HEK293T (cell line): ENCODE measurements at regions not wholly inside any gene's neighbourhood (a gene's known extent, or its start where the extent isn't known, plus 50 kb on each side); places are given as distances from the start of the nearest gene placed in this dataset.

Experiments
- CTCF ChIA-PET: fragments of 350-600 bp; formaldehyde crosslinking; extraction: SDS; loops from one replicate; lab custom pipeline; 2021; ENCODE audit warnings: antibody characterized with exemption, inconsistent platforms; lab: Yijun Ruan, JAX
- POLR2A ChIA-PET: fragments of 350-600 bp; formaldehyde crosslinking; extraction: SDS; loops from one replicate; lab custom pipeline; 2020; ENCODE audit warnings: antibody characterized with exemption, inconsistent platforms; lab: Yijun Ruan, JAX
- DNase-seq: peaks from one replicate; pipeline ENCODE4 v3.0.0; 2012; ENCODE audit warnings: mixed read lengths; ENCODE audit errors: extremely low spot score
- ARNT ChIP-seq: fragments of 450-650 bp; IDR thresholded peaks from 2 replicates; pipeline ENCODE4 v1.6.1; 2017; ENCODE audit warnings: mild to moderate bottlenecking
- BHLHE40 ChIP-seq: fragments of 450-650 bp; IDR thresholded peaks from 2 replicates; pipeline ENCODE4 v1.6.1; 2016; ENCODE audit warnings: mild to moderate bottlenecking, moderate library complexity, borderline replicate concordance
- CTBP1 ChIP-seq: fragments of 450-650 bp; IDR thresholded peaks from 2 replicates; pipeline ENCODE4 v1.6.1; 2016; ENCODE audit warnings: borderline replicate concordance
- ELF4 ChIP-seq: fragments of 450-650 bp; IDR thresholded peaks from 2 replicates; pipeline ENCODE4 v1.6.1; 2017; ENCODE audit warnings: antibody characterized with exemption
- FOXA1 ChIP-seq: fragments of 450-650 bp; IDR thresholded peaks from 2 replicates; pipeline ENCODE4 v1.6.1; 2016; ENCODE audit warnings: mild to moderate bottlenecking
- FOXK2 ChIP-seq: fragments of 450-650 bp; IDR thresholded peaks from 2 replicates; pipeline ENCODE4 v1.6.1; 2016; ENCODE audit warnings: mild to moderate bottlenecking
- FOXM1 ChIP-seq: fragments of 450-650 bp; IDR thresholded peaks from 2 replicates; pipeline ENCODE4 v1.6.1; 2017; ENCODE audit warnings: mild to moderate bottlenecking, borderline replicate concordance
- HDGF ChIP-seq: fragments of 450-650 bp; IDR thresholded peaks from 2 replicates; pipeline ENCODE4 v1.6.1; 2017; ENCODE audit warnings: antibody characterized with exemption, borderline replicate concordance
- L3MBTL2 ChIP-seq: fragments of 450-650 bp; conservative IDR thresholded peaks from 2 replicates; pipeline ENCODE4 v1.6.1; 2016; ENCODE audit warnings: mild to moderate bottlenecking
- LEF1 ChIP-seq: fragments of 450-650 bp; IDR thresholded peaks from 2 replicates; pipeline ENCODE4 v1.6.1; 2017; ENCODE audit warnings: mild to moderate bottlenecking, borderline replicate concordance
- NFRKB ChIP-seq: fragments of 450-650 bp; IDR thresholded peaks from 2 replicates; pipeline ENCODE4 v1.6.1; 2016; ENCODE audit warnings: mild to moderate bottlenecking, moderate library complexity
- SP1 ChIP-seq: fragments of 450-650 bp; IDR thresholded peaks from 2 replicates; pipeline ENCODE4 v1.6.1; 2017
- SUZ12 ChIP-seq: fragments of 450-650 bp; IDR thresholded peaks from 2 replicates; pipeline ENCODE4 v1.6.1; 2016; ENCODE audit warnings: mild to moderate bottlenecking
- TARDBP ChIP-seq: fragments of 450-650 bp; IDR thresholded peaks from 2 replicates; pipeline ENCODE4 v1.6.1; 2016
- ZNF384 ChIP-seq: fragments of 450-650 bp; IDR thresholded peaks from 2 replicates; pipeline ENCODE4 v1.6.1; 2016
- TF ChIP-seq, protein P1 (sequence below): fragments of 450-650 bp; IDR thresholded peaks from 2 replicates; pipeline ENCODE4 v1.6.1; 2016

DNA sequence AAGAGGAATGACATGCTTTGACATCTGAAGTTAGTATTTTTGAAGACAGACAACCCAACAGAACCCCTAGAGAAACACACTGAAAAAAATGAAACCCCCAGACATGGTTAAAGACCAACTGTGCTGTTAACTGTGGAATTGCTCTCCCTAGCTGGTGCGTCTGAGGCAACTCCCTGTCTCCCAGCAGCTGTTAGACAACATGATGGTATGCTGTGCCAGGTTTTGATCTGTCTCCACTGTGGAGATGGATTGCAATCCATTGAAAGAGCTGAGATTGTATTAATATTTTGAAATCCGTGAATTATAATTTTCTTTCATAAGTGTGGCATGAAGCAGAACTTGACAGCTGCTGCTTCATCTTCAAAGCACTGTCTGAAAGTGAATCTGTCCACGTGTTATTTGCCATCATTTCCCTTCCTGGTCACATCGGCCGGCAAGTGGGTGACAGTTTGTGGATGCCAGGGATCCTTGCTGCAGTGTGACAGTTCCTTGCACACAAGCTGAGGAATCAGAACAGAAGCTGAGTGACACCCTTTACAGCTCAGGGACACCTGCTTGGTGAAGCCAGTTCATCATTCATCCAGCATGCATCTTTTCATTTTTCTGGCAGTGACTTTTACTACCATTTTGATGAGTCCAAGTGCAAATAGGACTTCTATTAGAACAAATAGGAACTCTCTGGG, 58.2 kb upstream of the ACSL3 start:
- ChIA-PET CTCF (interaction anchor here (0.6 to 0.9 kb wide), 2 partner anchors 13 to 33 kb away, joined by 3 to 4 read pairs; no protein-coding TSS in a partner anchor), POLR2A (no interaction called here)
- TF ChIP-seq FOXM1 (no peak), TARDBP (no peak), HDGF (no peak), SP1 (no peak), CTBP1 (no peak), FOXA1 (no peak), ZNF384 (no peak)
- no peak for DNase-seq

DNA sequence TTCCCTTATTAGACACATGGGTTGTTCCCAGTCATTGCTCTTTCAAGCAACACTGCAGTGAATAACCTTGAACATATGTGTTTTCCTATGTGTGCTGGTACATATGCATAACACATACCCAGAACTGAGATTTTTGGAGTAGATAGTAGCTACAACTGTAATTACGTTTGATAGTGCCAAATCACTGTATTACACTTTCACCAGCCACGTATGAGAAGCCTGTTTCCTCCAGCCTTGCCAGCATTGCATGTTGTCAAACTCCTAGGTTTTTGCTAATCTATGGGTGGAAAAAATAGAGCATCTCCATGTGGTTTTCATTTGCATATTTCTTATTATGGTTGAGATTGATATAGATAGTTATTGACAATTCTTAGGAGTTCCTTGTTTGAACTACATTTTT, 56.5 kb upstream of the ACSL3 start:
- CTCF ChIA-PET: no interaction called here
- no peak for DNase-seq
- TF ChIP-seq HDGF (no peak), FOXK2 (no peak), SP1 (no peak), ARNT (no peak), TARDBP (no peak), FOXA1 (no peak), SUZ12 (no peak)
- POLR2A ChIA-PET: no interaction called here

DNA sequence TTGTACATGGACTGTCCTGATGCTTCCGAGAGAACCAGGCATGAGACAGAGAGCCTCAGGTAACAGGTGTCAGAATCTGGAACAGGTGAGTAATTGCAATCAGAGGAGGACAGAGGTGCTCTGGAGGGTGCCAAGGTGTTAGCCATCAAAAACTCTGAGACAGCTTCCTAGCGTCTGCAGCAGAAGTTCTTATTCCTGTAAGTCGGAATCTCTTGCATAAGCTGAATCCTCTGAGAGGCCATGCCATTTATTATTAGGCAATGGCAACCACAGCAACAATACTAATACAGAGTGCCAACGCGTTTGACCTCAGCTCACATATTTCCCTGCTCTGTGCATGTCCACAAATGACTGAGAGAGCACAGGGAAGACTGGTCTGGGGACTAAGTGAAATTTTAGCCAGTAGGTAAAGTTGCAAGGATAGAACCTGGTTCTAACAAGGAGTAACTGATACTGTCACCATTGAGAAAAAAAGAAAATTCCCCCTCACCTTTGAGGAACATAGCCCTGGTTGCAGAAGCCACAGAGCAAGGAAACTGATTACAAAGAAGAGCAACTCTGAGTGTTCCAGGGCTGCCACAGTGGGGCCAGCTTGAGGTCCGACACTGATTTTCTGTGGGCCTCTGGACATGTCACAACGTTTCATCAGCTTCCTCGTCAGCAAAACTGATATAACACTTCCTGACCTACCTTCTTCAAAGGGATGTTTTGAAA, 55.1 kb upstream of the ACSL3 start:
- TF ChIP-seq L3MBTL2 (no peak), ZNF384 (no peak), ARNT (no peak), LEF1 (no peak), SUZ12 (no peak), CTBP1 (no peak), SP1 (no peak), TARDBP (no peak), ELF4 (no peak), HDGF (no peak), FOXM1 (no peak), BHLHE40 (no peak), FOXA1 (no peak), FOXK2 (no peak), NFRKB (no peak)
- TF ChIP-seq, protein P1, sequence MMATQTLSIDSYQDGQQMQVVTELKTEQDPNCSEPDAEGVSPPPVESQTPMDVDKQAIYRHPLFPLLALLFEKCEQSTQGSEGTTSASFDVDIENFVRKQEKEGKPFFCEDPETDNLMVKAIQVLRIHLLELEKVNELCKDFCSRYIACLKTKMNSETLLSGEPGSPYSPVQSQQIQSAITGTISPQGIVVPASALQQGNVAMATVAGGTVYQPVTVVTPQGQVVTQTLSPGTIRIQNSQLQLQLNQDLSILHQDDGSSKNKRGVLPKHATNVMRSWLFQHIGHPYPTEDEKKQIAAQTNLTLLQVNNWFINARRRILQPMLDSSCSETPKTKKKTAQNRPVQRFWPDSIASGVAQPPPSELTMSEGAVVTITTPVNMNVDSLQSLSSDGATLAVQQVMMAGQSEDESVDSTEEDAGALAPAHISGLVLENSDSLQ: no peak
- DNase-seq: no peak
- CTCF ChIA-PET: no interaction called here
- POLR2A ChIA-PET: no interaction called here

DNA sequence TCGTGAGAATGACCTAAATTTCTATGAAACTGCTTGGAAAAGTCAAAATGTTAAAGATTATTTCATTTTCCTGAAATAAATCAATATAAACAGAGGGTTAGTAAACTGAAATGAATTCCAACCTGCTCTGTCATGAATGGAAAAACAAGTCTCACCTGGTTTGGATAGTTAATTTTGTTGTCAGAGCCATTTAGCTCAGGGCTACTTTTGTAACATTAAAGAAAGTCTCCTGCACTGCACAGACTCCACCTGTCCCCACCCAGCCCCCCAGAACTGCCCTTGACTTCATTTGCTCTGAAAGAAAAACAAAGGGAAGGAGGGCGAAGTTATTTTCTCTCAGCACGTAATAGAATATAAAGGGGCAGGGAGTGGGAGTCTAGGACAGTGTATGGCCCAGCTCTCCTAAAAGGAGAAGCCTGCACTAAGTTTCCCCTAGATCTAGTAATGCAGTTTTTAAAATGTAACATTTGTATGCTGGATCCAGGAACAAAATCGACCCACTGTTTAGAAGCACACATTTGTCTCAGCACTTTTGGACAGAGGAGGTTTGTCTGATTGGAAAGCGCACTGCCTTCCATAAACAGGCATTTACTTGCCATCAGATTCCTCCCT, 54.2 kb upstream of the ACSL3 start:
- no peak for DNase-seq
- TF ChIP-seq NFRKB: no peak
- no peak for TF ChIP-seq ZNF384
- no peak for TF ChIP-seq L3MBTL2
- TF ChIP-seq ARNT: no peak
- no peak for TF ChIP-seq TARDBP
- ChIA-PET CTCF (interaction anchor here (0.5 to 0.6 kb wide), 2 partner anchors 9 to 870 kb away, joined by 3 to 6 read pairs; no protein-coding TSS in a partner anchor), POLR2A (interaction anchor here (0.7 kb wide), 1 partner anchor 40 kb away, joined by 3 read pairs; no protein-coding TSS in a partner anchor)

DNA sequence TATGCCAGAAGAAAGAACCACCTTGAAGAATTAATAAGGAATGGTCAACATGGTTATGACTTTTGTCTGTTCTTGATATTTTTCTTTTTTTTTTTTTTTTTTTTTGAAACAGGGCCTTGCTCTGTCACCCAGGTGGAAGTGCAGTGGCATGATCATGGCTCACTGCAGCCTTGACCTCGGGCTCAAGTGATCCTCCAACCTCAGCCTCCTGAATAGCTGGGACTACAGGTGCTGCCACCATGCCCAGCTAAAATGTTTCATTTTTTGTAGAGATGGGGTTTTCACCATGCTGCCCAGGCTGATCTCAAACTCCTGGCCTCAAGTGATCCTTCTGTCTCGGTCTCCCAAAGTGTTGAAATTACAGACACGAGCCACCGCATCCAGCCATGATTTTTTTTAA, 53.4 kb upstream of the ACSL3 start:
- no peak for DNase-seq
- ChIA-PET CTCF (interaction anchor here (1.4 kb wide), 1 partner anchor 10 kb away, joined by 5 read pairs; no protein-coding TSS in a partner anchor), POLR2A (no interaction called here)
- TF ChIP-seq BHLHE40 (no peak), FOXK2 (no peak), SP1 (no peak)

DNA sequence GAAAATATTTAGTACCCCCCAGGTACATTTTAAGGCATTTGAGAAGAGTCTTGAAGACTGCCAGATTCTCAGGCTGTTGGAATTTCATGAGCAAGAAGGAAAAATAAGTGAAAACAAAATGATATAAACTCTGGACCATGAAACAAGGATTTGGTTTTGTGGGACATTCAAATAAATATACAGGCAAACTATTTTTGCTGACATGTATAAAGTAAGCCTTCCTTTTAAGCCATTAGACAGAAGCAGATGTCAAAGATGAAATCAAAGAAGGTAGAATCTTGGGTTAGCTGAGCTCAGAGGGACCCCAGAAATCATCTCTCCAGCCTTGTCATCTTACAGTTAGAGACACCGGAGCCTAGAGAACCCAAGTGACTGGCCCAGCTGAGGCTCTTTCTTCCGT, 51.3 kb upstream of the ACSL3 start:
- ChIA-PET CTCF (no interaction called here), POLR2A (no interaction called here)
- no peak for TF ChIP-seq NFRKB
- TF ChIP-seq BHLHE40: no peak
- no peak for TF ChIP-seq ELF4
- no peak for TF ChIP-seq LEF1
- no peak for TF ChIP-seq ARNT
- TF ChIP-seq, protein P1: no peak
- no peak for TF ChIP-seq L3MBTL2
- TF ChIP-seq FOXA1: no peak
- TF ChIP-seq TARDBP: no peak
- TF ChIP-seq SUZ12: no peak
- no peak for TF ChIP-seq SP1
- TF ChIP-seq FOXM1: no peak
- TF ChIP-seq FOXK2: no peak
- TF ChIP-seq CTBP1: no peak
- TF ChIP-seq HDGF: no peak
- no peak for TF ChIP-seq ZNF384
- no peak for DNase-seq

DNA sequence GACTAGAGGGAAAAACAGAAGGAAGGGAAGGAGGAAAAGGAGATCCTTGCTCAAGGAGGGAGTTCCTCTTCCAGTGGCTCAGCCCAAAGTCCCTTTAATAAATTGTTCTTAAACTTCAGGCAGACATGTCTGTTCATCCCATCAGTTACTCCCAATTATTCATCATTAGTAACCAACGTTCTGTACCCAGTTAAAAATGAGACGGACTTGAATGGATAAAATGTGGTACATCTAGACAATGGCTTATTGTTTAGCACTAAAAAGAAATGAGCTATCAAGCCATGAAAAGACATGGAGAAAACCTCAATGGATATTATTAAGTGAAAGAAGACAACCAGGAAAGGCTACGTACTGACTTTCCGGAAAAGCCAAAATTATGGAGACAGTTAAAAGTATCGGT, 50.8 kb upstream of the ACSL3 start:
- no peak for TF ChIP-seq FOXK2
- no peak for TF ChIP-seq ELF4
- no peak for TF ChIP-seq ZNF384
- no peak for TF ChIP-seq FOXM1
- TF ChIP-seq FOXA1: no peak
- TF ChIP-seq L3MBTL2: no peak
- TF ChIP-seq SUZ12: no peak
- TF ChIP-seq, protein P1: no peak
- no peak for TF ChIP-seq SP1
- TF ChIP-seq NFRKB: no peak
- TF ChIP-seq BHLHE40: no peak
- TF ChIP-seq TARDBP: no peak
- no peak for TF ChIP-seq LEF1
- no peak for DNase-seq
- ChIA-PET CTCF (no interaction called here), POLR2A (no interaction called here)
